GM12873 (cell line): ENCODE measurements at regions not wholly inside any gene's neighbourhood (a gene's known extent, or its start where the extent isn't known, plus 50 kb on each side); places are given as distances from the start of the nearest gene placed in this dataset.

ENCODE experiments used
- CTCF ChIP-seq: IDR thresholded peaks from 2 replicates; pipeline ENCODE4 v1.5.1; 2012; ENCODE audit warnings: low read depth, mild to moderate bottlenecking, moderate library complexity, low read length, control low read depth; ENCODE audit not compliant: insufficient read depth; ENCODE audit errors: missing control alignments

GRCh38 chr10:128814024-128814423, 653.0 kb upstream of the MGMT start:
- TF ChIP-seq CTCF = no peak

GRCh38 chr10:128814782-128815181, 652.3 kb upstream of the MGMT start:
- no peak for TF ChIP-seq CTCF

- TF ChIP-seq CTCF = no peak
Observed at GRCh38 chr10:128816726-128817125, 650.3 kb upstream of the MGMT start.

- TF ChIP-seq CTCF = no peak
Observed at GRCh38 chr10:128817636-128818035, 649.4 kb upstream of the MGMT start.

- TF ChIP-seq CTCF = no peak
Observed at GRCh38 chr10:128820663-128821062, 646.4 kb upstream of the MGMT start.

GRCh38 chr10:128823201-128823600, 643.8 kb upstream of the MGMT start:
- no peak for TF ChIP-seq CTCF

GRCh38 chr10:128825626-128826025, 641.4 kb upstream of the MGMT start:
- no peak for TF ChIP-seq CTCF

GRCh38 chr10:128833671-128834070, 633.4 kb upstream of the MGMT start:
- no peak for TF ChIP-seq CTCF
